ENCODE measurements at regions not wholly inside any gene's neighbourhood (a gene's known extent, or its start where the extent isn't known, plus 50 kb on each side); places are given as distances from the start of the nearest gene placed in this dataset.
"Not testable (repeated sequence)": the region's sequence is repeated elsewhere in the genome, so short reads cannot be mapped to it uniquely, and the experiment has no call there.

DNA sequence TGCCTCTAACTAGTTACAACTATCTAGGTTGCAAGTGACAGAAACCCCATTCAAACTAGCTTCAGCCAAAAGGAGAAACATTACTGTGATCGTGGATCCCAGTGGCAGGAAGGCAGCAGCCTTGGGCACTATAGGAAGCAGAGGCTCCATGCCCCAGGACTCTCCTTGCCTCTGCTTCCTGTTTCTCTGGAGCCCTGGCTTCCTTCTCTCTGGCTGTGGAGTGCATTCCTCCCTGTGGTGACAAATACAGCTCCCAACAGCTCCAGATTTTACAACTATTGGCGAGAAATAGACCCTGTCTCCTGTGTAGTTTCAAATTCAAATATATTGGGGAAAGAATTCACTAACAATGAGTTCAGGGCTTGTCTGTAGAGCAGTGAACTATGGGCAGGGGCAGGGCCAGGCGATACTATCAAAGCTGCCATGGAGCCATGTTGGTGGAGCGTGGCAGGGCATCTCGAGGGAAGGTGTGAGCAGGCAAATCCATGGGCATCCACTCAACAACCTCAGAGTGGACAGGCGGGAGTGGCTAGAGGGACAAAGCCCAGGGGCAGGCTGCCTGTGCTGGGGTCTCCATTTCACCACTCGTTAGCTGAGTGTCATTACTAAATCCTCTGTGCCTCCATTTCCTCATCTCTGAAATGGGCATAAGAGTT is 189.5 kb downstream of the ERCC6L2 start:
- no peak for DNase-seq (ENCODE audit: low read depth in 2 of 2)

DNA sequence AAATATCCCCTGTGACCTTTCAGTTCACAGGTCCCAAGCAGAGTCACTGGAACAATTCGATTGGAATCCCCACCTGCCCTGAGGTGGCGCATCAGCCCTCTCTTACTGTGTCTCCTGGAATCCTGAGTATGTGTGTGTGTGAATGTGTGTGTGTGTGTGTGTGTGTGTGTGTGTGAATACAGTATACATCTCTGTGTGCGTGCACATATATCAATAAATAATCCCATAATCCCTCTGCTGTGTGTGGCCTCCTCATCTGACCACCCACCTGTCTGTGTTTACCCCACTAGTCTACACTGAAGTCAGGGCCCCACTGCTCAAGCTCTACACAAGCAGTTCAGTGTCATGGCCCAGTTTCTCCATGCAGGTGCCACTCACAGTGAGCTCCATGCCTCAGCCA is 187.4 kb downstream of the ERCC6L2 start:
- DNase-seq (ENCODE audit: low read depth in 2 of 2): no peak

DNA sequence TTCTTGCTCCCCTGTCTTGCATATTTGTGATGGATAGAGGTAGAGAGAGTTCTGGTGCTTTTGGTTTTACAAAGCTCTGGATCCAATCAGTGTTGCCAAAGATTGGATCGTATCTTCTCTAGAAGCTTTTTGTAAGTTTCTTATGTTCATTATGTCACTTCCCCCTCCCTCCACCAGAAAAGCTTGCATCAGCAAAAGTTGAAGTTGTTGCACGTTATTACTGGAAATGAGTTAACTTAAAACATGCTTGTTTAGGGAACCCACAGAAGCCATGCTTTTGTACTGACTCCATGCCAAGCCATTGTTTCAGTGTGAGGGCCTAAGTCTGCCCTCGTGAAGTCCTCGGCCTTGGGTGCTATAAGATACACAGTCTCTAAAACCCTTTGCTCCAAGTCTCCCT is 186.5 kb downstream of the ERCC6L2 start:
- no peak for DNase-seq (ENCODE audit: low read depth in 2 of 2)

DNA sequence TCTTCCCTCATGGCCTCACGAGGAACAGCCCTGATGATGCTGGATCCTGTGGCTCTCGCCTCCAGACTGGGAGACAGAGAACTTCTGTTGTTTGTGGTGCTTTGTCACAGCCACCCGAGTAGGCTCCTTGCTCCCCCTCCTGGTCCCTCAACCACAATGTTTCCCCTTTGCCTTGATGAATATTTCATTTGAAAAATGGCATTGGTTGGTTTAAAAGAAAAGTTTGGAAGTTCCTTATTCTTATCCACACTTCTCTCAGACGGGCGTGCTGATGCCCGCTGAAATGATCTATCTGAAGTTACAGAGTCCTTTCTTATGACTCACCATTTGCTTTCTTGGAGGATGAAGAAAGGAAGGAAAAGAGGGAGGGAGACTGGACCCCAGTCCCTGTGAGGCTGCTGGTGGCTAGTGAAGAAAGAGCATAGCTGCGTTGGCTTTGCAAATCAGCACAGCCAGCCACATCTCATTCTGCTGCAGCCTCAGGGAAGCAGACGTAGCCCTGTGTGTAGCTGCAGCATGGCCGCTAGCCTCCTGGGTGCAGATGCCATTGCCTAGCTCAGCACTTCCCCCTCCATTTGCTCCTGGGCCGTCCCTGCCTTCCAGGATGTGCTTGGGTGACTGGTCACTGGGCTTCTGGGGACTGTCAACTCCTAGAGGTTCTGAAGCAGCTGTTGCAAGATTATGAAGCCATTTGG is 185.9 kb downstream of the ERCC6L2 start:
- DNase-seq (ENCODE audit: low read depth in 2 of 2): peak in 1 of 2 donors; percentile 48

DNA sequence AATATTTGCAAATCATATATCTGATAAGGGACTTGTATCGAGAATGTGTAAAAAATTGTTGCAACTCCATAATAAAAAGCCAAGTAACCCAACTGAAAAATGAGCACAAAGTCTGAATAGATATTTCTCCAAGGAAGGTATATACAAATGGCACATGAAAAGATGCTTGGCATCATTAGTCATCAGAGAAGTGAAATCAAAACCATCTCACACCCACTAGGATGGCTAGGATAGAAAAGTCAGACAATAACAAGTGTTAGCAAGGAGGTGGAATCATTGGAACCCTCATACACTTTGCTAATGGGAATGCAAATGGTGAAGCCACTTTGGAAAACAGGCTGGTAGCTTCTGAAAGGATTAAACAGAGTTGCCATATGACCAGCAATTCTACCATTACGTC is 182.7 kb downstream of the ERCC6L2 start:
- DNase-seq (ENCODE audit: low read depth in 2 of 2): no peak

DNA sequence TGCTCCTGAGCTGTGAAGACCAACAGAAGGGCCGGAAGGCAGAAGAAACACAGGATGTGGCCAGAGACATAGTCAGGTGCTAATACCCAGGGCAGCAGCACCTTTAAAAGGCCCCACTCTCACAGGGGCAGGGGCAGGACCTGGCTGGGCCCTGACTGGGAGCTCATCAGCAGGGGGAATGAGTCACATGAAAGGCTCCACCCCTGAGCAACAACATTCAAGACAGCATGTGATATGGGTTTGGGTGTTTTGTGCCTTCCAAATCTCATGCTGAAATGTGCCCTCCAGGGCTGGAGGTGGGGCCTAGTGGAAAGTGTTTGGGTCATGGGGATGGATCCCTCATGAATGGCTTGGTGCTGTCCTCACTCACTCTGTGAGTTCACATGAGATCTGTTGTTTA is 181.7 kb downstream of the ERCC6L2 start:
- DNase-seq (ENCODE audit: low read depth in 2 of 2): no peak

DNA sequence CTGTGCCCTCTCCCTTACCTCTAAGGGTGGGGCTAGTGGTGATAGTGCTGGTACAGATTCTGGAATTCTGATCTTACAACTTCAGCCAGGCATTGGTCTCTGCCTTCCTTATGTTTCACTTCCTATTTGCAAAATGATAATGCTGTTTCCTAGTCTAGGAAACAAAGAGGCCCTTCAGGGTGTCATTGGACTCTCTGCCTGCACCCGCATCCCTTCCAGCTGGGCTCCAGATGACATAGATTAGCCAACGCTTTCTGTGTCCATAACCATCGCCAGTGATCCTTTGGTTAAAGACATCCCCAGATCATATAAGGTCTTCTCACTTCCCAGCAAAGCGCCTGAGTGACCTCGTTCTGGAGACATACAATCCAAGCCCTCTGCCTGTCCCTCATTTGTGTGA is 180.7 kb downstream of the ERCC6L2 start:
- DNase-seq (ENCODE audit: low read depth in 2 of 2): no peak

DNA sequence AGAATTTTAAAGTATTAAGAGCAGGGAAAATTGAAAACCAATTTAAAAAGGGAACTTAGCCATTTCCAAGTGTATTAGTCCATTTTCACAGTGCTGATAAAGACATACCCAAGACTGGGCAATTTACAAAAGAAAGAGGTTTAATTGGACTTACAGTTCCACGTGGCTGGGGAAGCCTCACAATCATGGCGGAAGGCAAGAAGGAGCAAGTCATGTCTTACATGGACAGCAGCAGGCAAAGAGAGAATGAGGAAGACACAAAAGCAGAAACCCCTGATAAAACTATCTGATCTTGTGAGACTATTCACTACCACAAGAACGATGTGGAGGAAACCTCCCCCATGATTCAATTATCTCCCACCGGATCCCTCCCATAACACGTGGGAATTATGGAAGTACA is 178.8 kb downstream of the ERCC6L2 start:
- not testable (repeated sequence) for DNase-seq (ENCODE audit: low read depth in 2 of 2)

DNA sequence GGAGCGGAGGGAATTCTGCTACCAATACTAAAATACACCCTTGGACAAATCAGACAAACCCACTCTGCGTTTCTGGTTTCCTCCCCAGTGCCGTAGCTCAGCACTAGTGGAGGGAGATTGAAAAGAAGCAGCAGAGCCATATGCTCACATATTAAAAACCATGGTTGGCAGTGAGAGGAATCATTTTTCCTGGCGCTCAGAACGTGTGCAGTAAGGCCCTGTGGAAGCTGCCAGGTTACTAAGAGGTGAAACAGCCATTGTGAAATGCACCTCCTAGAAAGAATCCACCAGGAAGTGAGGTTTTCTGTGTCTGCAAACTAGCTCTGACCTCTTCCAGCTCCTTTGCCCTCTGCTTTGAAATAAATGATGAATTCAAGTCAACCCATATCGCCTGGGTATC is 177.2 kb downstream of the ERCC6L2 start:
- no peak for DNase-seq (ENCODE audit: low read depth in 2 of 2)

DNA sequence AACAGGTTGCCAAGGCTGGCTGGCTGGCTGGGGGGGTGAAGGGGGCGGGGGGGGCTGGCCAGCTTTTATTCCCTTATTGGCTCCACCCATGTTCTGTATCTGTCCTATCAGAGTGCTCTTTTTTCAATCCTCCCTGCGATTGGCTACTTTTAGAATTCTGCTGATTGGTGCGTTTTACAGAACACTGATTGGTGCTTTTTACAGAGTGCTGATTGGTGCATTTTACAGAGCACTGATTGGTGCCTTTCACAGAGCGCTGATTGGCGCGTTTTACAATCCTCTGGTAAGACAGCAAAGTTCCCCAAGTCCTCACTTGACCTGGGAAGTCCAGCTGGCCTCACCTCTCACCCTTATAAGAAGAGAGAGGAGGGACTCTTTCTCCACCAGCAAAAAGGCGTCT is 175.9 kb downstream of the ERCC6L2 start:
- no peak for DNase-seq (ENCODE audit: low read depth in 2 of 2)

DNA sequence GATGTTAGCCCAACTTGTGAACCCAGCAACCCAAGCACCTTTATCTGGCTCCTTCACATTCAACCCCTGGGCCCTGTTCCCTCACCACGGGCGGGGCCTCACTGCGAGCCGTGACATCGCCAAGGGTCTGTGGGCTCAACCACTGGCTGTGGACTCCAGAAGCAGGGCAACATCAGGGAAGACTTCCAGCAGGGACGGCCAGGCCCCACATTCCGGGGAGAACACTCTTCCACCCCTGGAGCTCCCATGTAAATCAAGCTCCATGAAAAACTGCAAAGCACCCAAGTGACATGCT is 175.3 kb downstream of the ERCC6L2 start:
- DNase-seq (ENCODE audit: low read depth in 2 of 2): no peak

DNA sequence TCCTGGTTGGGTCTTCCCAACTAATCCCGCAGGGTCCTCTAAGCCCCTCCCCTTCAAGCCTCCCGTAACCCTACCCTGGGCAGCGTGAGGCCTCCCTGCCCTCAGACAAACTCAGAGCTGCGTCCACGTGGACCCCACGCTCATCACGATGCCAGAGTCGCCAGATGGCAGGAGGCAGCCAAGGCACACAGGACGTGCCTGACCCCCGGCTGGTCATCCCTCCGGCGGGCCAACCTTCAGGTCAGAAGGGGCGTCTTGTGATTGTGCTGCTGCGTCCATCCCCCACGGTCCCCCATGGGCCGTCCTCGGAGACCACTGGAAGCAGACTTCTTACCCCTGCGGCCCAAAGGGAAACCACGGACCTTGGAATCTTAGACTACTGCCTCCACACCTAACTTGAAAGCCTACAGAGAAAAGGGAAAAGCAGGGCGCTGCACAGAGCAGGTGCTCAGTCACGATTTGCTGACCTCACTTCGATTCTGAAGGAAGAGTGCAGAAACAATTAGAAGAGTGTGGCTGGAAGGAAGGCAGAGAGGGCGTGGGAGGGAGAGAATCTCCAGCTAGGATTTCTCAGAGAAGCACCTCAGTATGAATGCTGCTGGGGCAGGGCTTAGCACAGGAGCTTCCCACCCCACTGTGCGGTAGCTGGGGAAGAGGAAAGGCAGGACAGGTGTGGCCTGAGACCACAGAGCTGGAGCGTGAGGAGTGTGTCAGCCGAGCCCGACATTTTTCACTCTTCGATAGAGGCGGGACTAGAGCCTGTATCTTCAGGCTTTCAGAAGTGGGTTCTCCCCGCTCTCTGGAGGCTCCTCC is 174.8 kb downstream of the ERCC6L2 start:
- no peak for DNase-seq (ENCODE audit: low read depth in 2 of 2)

DNA sequence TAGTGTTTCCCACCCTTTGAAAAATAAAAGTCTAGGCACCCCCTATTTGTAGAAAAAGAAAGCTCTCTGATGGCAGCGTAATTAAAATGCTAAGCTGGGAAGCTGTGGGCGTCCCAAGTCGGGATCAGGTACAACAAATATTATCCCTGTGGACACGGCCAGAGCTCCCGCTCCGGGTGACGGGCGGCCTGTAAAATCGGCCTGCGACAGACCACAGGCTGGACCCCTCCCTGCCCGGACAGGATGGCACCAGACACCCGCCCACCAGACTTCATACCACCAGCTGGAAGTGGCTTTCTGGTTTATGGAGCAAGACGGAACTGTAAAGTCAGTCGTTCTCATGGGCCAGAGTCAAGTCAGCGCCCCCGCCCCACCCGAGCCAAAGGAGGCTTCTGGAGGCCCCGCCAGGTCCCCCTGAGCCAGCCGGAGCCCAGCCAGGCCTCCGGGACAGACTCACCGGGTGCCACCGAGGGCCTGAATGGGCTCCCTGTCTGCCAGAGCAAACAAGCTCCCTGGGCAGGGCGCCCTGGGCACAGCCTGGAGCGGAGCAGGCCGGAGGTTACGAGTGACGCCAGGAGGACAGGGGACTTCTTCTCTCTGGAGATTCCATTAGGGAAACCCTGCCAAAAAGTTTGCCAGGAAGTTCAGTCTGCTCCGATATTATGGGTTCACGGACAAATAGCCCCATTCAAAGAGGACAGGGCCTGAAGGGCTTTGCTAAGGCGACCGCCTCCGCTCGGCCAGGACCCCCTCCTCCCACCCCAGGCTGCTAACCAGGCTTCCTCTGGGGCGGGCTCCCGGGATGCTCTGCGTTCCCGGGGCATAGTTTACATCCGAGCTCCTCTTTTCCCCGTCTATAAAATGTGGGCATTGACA is 173.7 kb downstream of the ERCC6L2 start:
- no peak for DNase-seq (ENCODE audit: low read depth in 2 of 2)

DNA sequence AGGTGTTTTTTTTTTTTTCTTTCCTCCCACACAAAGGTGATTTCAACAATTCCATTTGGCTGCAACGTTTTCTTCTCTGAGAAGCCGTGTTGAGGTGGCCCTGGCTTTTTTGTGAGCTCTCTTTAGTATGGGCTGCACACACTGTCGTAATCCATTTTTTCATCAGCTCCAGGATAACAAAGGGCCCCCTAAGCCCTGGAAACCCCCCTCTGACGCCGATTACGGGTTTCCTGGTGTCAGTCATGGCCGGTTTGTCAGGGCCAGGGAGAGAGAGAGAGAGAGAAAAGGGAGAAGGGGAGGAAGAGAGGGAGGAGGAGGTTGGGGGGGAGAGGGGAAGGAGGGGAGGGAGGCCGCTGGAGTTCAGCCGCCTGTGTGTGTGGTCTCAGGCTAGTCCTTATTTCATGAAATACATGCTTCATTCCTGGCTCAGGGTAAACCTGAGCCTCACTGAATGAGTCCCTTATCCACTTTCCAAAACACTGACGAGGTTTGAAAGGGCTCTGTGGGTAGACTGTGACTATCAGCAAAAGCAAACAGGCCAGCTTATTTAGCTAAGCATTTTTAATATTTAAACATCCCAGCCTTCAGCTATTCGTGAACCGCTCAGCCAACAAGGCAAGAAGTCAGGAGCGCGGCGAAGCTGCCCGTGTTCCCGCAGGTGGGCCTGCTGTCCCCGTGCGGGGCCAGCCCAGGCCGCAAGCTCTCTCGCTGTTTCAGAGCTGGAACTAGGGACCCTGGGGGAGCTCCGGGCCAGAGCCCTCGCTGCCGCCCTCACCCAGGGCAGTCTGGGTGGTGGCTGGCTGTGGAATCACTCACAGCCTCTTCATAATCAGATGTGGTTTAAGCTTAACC is 172.8 kb downstream of the ERCC6L2 start:
- DNase-seq (ENCODE audit: low read depth in 2 of 2): no peak

DNA sequence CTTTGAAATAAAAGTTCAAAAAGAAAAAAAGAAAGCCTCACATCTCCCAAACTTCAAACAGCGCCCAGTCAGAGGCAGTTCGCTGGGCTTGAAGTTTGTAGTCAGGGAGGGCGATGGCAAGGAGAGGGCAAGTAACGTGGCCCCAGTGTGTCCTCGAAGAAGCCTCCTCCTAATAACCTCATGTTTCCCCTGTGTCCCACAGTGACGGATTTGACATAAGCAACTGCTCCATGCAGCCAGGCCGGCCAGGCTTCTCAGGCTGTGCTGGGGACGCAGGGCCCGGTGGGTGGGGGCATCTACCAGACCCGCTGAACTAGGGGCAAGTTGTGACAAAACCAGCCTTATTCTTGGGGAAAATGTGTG is 172.2 kb downstream of the ERCC6L2 start:
- DNase-seq (ENCODE audit: low read depth in 2 of 2): no peak

DNA sequence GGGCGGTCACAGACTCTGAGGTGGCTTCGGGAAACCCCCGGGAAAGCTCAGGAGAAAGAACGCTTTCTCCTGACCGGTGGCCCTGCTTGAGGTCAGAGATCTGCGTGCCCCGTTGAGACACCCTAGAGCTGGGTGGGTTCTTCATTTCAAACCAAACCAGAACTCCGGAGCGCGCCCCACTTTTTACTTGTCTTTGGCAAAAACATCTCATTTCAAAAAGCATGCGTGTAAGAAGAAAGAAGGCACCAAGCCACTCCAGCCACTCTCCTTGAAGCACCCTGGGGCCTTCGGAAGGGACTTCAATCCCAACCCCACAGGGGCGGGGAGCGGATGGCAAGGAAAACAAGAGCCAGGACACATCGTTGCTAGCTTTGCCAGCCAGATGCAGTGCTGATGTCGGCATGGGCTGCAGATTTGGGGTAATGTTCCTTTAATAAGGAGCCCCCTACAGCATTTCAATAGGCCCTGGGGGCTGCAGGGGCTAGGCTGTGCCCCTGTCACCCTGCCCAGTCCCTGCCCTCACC is 171.7 kb downstream of the ERCC6L2 start:
- no peak for DNase-seq (ENCODE audit: low read depth in 2 of 2)

DNA sequence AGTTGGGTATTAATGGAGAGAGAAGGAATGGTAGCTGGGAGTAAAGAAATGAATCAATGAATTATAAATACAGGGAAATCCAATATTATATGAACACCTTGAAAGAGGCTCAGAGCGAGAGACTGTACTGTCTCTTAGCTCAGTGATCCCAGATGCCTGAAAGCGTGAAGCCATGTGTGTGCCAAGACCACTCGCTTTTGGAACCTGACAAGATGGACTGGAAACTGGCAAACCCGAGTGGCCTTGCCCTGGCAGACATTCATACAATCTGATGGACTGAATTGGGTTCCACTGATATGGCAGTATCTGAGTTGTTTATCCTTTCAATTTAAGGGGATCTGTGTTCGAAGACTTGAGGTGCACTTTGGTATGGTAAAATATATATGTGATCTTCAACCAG is 170.3 kb downstream of the ERCC6L2 start:
- no peak for DNase-seq (ENCODE audit: low read depth in 2 of 2)

DNA sequence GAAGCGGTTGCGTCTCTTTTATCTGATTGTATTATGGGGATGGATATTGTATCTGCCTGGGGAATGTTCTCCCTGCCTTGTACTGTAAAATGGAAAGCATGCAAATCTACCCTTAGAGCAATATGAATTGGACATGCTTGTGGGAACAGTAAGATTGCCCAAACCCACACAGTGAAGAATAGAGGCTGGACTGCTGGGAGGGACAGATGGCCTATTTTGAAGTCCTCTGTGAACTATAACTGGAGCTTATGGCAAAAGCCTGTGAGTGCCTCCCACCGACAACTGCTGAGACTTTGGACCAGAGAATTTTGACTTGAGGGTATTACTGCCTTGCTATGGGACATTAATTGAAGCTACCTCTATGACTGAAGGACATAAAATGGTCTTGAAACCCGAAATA is 168.9 kb downstream of the ERCC6L2 start:
- DNase-seq (ENCODE audit: low read depth in 2 of 2): no peak

DNA sequence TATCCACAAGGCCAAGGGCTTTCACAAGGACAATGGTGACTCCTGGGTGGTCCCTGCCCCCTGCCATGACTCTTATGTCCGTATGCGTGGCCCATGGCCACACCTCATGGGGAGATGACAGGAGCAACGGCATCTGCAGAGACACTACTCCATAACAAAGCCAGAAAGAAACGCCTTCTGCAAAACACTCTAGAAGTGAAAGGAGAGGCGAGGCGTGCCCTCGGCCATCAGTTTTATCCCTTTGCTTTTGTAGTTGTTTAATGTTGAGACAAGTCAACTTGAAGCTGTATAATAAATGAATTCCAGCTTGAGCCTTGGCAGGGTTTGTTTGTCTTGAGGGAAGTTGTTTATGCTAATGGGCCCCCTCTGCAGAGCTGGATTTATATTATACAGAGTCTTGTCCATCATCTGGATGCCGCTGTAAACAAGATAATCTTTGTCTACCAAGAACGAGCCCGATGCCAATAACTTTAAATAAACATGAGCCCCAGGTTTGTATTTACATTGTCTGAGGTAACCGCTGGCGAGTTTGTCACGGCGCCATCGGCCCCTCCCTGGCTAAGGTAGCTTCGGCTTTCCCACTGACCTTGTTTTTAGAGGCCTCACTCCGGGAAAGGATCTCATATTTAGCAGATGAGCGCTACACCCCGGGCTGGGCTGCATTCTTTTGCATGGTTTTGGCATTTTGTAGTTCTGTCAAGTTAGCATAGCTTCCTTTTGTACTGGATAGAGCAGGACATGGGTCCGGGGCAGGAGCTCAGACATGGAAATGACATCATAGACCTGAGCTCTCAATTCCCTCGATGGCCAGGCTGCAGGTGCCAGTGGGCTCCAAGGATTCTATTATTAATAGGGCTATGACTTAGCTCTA is 165.3 kb downstream of the ERCC6L2 start:
- no peak for DNase-seq (ENCODE audit: low read depth in 2 of 2)

DNA sequence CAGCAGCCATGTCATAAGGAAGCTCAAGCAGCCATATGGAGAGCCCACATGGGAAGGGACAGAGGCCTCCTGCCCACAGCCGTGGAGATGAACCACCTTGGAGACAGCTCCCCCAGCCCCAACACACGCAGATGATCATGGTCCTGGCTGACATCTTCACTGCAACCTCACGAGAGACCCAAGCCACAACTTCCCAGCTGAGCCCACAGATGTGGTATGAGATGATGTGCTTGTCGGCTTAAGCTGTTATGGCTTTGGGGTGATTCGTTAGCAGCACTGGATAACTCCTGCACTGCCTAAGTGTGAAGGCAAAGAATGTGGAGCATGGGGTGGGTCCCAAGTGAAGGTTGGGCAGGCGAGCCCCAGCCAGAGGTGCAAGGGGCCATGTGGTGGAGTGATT is 163.4 kb downstream of the ERCC6L2 start:
- DNase-seq (ENCODE audit: low read depth in 2 of 2): no peak

Measured in activated CD8-positive, alpha-beta memory T cell treated with anti-CD3 and anti-CD28 coated beads for 4 hours (primary cell).